ENCODE measurements at regions not wholly inside any gene's neighbourhood (a gene's known extent, or its start where the extent isn't known, plus 50 kb on each side); places are given as distances from the start of the nearest gene placed in this dataset.

GRCh38 chr9:17906841-17907778 is 328.2 kb downstream of the SH3GL2 start:
- no peak for DNase-seq (ENCODE audit: low spot score)
- no peak overlapping the region for H3K27ac Mint-ChIP-seq
- no peaks in the 10 kb centered on the region for H3K9me3 Mint-ChIP-seq
- no peaks in the 10 kb centered on the region for H3K36me3 Mint-ChIP-seq (ENCODE audit: low read depth)
- no peaks in the 10 kb centered on the region for H3K4me1 Mint-ChIP-seq (ENCODE audit: low read depth)
- H3K4me3 Mint-ChIP-seq: no peak overlapping the region
- peaks cover 10% of the 10 kb centered on the region for H3K27me3 Mint-ChIP-seq (ENCODE audit: low read depth)

GRCh38 chr9:17907779-17908508 is 329.1 kb downstream of the SH3GL2 start:
- no peak for DNase-seq (ENCODE audit: low spot score)
- Mint-ChIP-seq H3K27ac (no peak overlapping the region), H3K27me3 (ENCODE audit: low read depth) (peaks cover 10% of the 10 kb centered on the region), H3K4me3 (no peak overlapping the region), H3K4me1 (ENCODE audit: low read depth) (no peaks in the 10 kb centered on the region), H3K9me3 (no peaks in the 10 kb centered on the region), H3K36me3 (ENCODE audit: low read depth) (no peaks in the 10 kb centered on the region)

GRCh38 chr9:17926246-17926645 is 347.4 kb downstream of the SH3GL2 start:
- Mint-ChIP-seq H3K27me3 (ENCODE audit: low read depth) (no peaks in the 10 kb centered on the region), H3K27ac (no peak overlapping the region), H3K4me1 (ENCODE audit: low read depth) (no peaks in the 10 kb centered on the region), H3K4me3 (no peak overlapping the region), H3K9me3 (peaks cover 8% of the 10 kb centered on the region), H3K36me3 (ENCODE audit: low read depth) (no peaks in the 10 kb centered on the region)
- DNase-seq (ENCODE audit: low spot score): no peak

- Mint-ChIP-seq H3K36me3 (ENCODE audit: low read depth) (no peaks in the 10 kb centered on the region), H3K9me3 (peaks cover 8% of the 10 kb centered on the region), H3K27ac (no peak overlapping the region), H3K4me1 (ENCODE audit: low read depth) (no peaks in the 10 kb centered on the region), H3K4me3 (no peak overlapping the region), H3K27me3 (ENCODE audit: low read depth) (no peaks in the 10 kb centered on the region)
- DNase-seq (ENCODE audit: low spot score): no peak
Observed at GRCh38 chr9:17927616-17928015, 348.8 kb downstream of the SH3GL2 start.

- no peak for DNase-seq (ENCODE audit: low spot score)
- no peaks in the 10 kb centered on the region for H3K27me3 Mint-ChIP-seq (ENCODE audit: low read depth)
- H3K9me3 Mint-ChIP-seq: peaks cover 8% of the 10 kb centered on the region
- no peaks in the 10 kb centered on the region for H3K36me3 Mint-ChIP-seq (ENCODE audit: low read depth)
- no peak overlapping the region for H3K27ac Mint-ChIP-seq
- no peak overlapping the region for H3K4me3 Mint-ChIP-seq
- H3K4me1 Mint-ChIP-seq (ENCODE audit: low read depth): no peaks in the 10 kb centered on the region
Observed at GRCh38 chr9:17928228-17928627, 349.4 kb downstream of the SH3GL2 start.

- Mint-ChIP-seq H3K4me1 (ENCODE audit: low read depth) (no peaks in the 10 kb centered on the region), H3K27me3 (ENCODE audit: low read depth) (no peaks in the 10 kb centered on the region), H3K27ac (no peak overlapping the region)
Observed at GRCh38 chr9:17928768-17929167, 349.9 kb downstream of the SH3GL2 start.

GRCh38 chr9:17929506-17929905 is 350.6 kb downstream of the SH3GL2 start:
- Mint-ChIP-seq H3K4me3 (no peak overlapping the region), H3K36me3 (ENCODE audit: low read depth) (no peaks in the 10 kb centered on the region), H3K27me3 (ENCODE audit: low read depth) (no peaks in the 10 kb centered on the region), H3K4me1 (ENCODE audit: low read depth) (no peaks in the 10 kb centered on the region), H3K27ac (no peak overlapping the region), H3K9me3 (peaks cover 8% of the 10 kb centered on the region)
- DNase-seq (ENCODE audit: low spot score): no peak

More at GRCh38 chr9:17928768-17929167, 349.9 kb downstream of the SH3GL2 start:
- DNase-seq (ENCODE audit: low spot score): no peak
- H3K36me3 Mint-ChIP-seq (ENCODE audit: low read depth): no peaks in the 10 kb centered on the region
- no peak overlapping the region for H3K4me3 Mint-ChIP-seq
- H3K9me3 Mint-ChIP-seq: peaks cover 8% of the 10 kb centered on the region

GRCh38 chr9:17930071-17930470 is 351.2 kb downstream of the SH3GL2 start:
- Mint-ChIP-seq H3K9me3 (peaks cover 8% of the 10 kb centered on the region), H3K4me1 (ENCODE audit: low read depth) (no peaks in the 10 kb centered on the region), H3K27ac (no peak overlapping the region), H3K36me3 (ENCODE audit: low read depth) (no peaks in the 10 kb centered on the region), H3K27me3 (ENCODE audit: low read depth) (no peaks in the 10 kb centered on the region), H3K4me3 (no peak overlapping the region)
- DNase-seq (ENCODE audit: low spot score): no peak

- Mint-ChIP-seq H3K27ac (no peak overlapping the region), H3K36me3 (ENCODE audit: low read depth) (no peaks in the 10 kb centered on the region), H3K4me3 (no peak overlapping the region), H3K27me3 (ENCODE audit: low read depth) (no peaks in the 10 kb centered on the region), H3K9me3 (no peaks in the 10 kb centered on the region), H3K4me1 (ENCODE audit: low read depth) (no peaks in the 10 kb centered on the region)
- DNase-seq (ENCODE audit: low spot score): no peak
Observed at GRCh38 chr9:17936365-17936764, 357.5 kb downstream of the SH3GL2 start.

GRCh38 chr9:17938035-17938655 is 359.3 kb downstream of the SH3GL2 start:
- Mint-ChIP-seq H3K27me3 (ENCODE audit: low read depth) (no peaks in the 10 kb centered on the region), H3K4me3 (no peak overlapping the region), H3K4me1 (ENCODE audit: low read depth) (no peaks in the 10 kb centered on the region), H3K27ac (no peak overlapping the region), H3K9me3 (peaks cover under 1% of the 10 kb centered on the region), H3K36me3 (ENCODE audit: low read depth) (no peaks in the 10 kb centered on the region)
- no peak for DNase-seq (ENCODE audit: low spot score)

GRCh38 chr9:17942498-17942897 is 363.6 kb downstream of the SH3GL2 start:
- H3K9me3 Mint-ChIP-seq: peaks cover 10% of the 10 kb centered on the region
- no peaks in the 10 kb centered on the region for H3K4me1 Mint-ChIP-seq (ENCODE audit: low read depth)
- no peak overlapping the region for H3K27ac Mint-ChIP-seq
- no peaks in the 10 kb centered on the region for H3K36me3 Mint-ChIP-seq (ENCODE audit: low read depth)
- DNase-seq (ENCODE audit: low spot score): no peak
- H3K27me3 Mint-ChIP-seq (ENCODE audit: low read depth): no peaks in the 10 kb centered on the region
- no peak overlapping the region for H3K4me3 Mint-ChIP-seq

GRCh38 chr9:17955409-17955808 is 376.5 kb downstream of the SH3GL2 start:
- Mint-ChIP-seq H3K36me3 (ENCODE audit: low read depth) (no peaks in the 10 kb centered on the region), H3K9me3 (no peaks in the 10 kb centered on the region), H3K4me3 (no peak overlapping the region), H3K27ac (no peak overlapping the region), H3K4me1 (ENCODE audit: low read depth) (no peaks in the 10 kb centered on the region), H3K27me3 (ENCODE audit: low read depth) (no peaks in the 10 kb centered on the region)
- DNase-seq (ENCODE audit: low spot score): no peak

- DNase-seq (ENCODE audit: low spot score): no peak
- H3K4me1 Mint-ChIP-seq (ENCODE audit: low read depth): no peaks in the 10 kb centered on the region
- no peaks in the 10 kb centered on the region for H3K9me3 Mint-ChIP-seq
- H3K27me3 Mint-ChIP-seq (ENCODE audit: low read depth): no peaks in the 10 kb centered on the region
- H3K36me3 Mint-ChIP-seq (ENCODE audit: low read depth): no peaks in the 10 kb centered on the region
- H3K27ac Mint-ChIP-seq: no peak overlapping the region
- H3K4me3 Mint-ChIP-seq: no peak overlapping the region
Observed at GRCh38 chr9:17958363-17958762, 379.5 kb downstream of the SH3GL2 start.

- no peak for DNase-seq (ENCODE audit: low spot score)
- no peaks in the 10 kb centered on the region for H3K27me3 Mint-ChIP-seq (ENCODE audit: low read depth)
- H3K9me3 Mint-ChIP-seq: no peaks in the 10 kb centered on the region
- no peak overlapping the region for H3K4me3 Mint-ChIP-seq
- no peaks in the 10 kb centered on the region for H3K36me3 Mint-ChIP-seq (ENCODE audit: low read depth)
- no peak overlapping the region for H3K27ac Mint-ChIP-seq
- no peaks in the 10 kb centered on the region for H3K4me1 Mint-ChIP-seq (ENCODE audit: low read depth)
Observed at GRCh38 chr9:17962747-17963146, 383.9 kb downstream of the SH3GL2 start.

Measured in T-helper 2 cell treated with Interferon-gamma antibody and Interleukin-4, amounts not matched to agents 5 μg/mL and 100 μg/mL, for 36 hours (primary cell).